Liver (tissue), 8 donors: ENCODE measurements at regions not wholly inside any gene's neighbourhood (a gene's known extent, or its start where the extent isn't known, plus 50 kb on each side); places are given as distances from the start of the nearest gene placed in this dataset.

Experiments
- DNase-seq: peaks from one replicate; pipeline ENCODE4 v3.0.0-alpha.2; 2017; ENCODE audit warnings: low spot score
- H3K27ac ChIP-seq, 2 donors: one replicate each; pipeline ENCODE4 v1.7.0; 2013; ENCODE audit warnings: inconsistent platforms in 2 of 2, low read length in 2 of 2, control low read depth in 1 of 2, low read depth in 1 of 2, mild to moderate bottlenecking in 1 of 2
- H3K27me3 ChIP-seq, 4 donors: one replicate each; pipeline versions ENCODE4 v1.6.1 to v1.7.0; 2013; ENCODE audit warnings: low read length in 3 of 4, inconsistent platforms in 1 of 4, mild to moderate bottlenecking in 1 of 4, moderate library complexity in 1 of 4; ENCODE audit not compliant: control insufficient read depth in 4 of 4, insufficient read depth in 4 of 4
- H3K36me3 ChIP-seq, 4 donors: one replicate each; pipeline versions ENCODE4 v1.6.1 to v1.7.0; 2013; ENCODE audit warnings: low read length in 3 of 4, mild to moderate bottlenecking in 3 of 4, low read depth in 1 of 4, moderate library complexity in 1 of 4; ENCODE audit not compliant: control insufficient read depth in 4 of 4, insufficient read depth in 3 of 4
- H3K4me1 ChIP-seq, 4 donors: one replicate each; pipeline versions ENCODE4 v1.6.1 to v1.7.0; 2013; ENCODE audit warnings: low read length in 3 of 4, mild to moderate bottlenecking in 3 of 4, moderate library complexity in 1 of 4; ENCODE audit not compliant: control insufficient read depth in 4 of 4, insufficient read depth in 4 of 4
- H3K4me3 ChIP-seq, 3 donors: one replicate each; pipeline versions ENCODE4 v1.6.1 to v1.7.0; 2013; ENCODE audit warnings: low read length in 3 of 3, control low read depth in 1 of 3, low read depth in 1 of 3, mild to moderate bottlenecking in 1 of 3
- H3K9ac ChIP-seq, 2 donors: one replicate each; pipeline ENCODE4 v1.7.0; 2013; ENCODE audit warnings: low read length in 2 of 2, mild to moderate bottlenecking in 2 of 2, moderate library complexity in 2 of 2, control low read depth in 1 of 2, low read depth in 1 of 2
- H3K9me3 ChIP-seq, 4 donors: one replicate each; pipeline versions ENCODE4 v1.6.1 to v1.7.0; 2013; ENCODE audit warnings: low read length in 3 of 4; ENCODE audit not compliant: control insufficient read depth in 4 of 4
- CTCF ChIP-seq: fragments of 150-350 bp; IDR thresholded peaks from 2 replicates; pipeline ENCODE4 v1.5.1; 2017; ENCODE audit warnings: improper control_type of control experiment, low read depth, low read length; ENCODE audit not compliant: missing input control
- EGR1 ChIP-seq, 2 donors: IDR thresholded peaks; 2 replicates each; pipeline ENCODE4 v1.6.1; 2016 to 2018; ENCODE audit warnings: antibody characterized with exemption in 2 of 2, low read depth in 2 of 2
- FOXA1 ChIP-seq: IDR thresholded peaks from 2 replicates; pipeline ENCODE4 v1.6.1; 2016; ENCODE audit warnings: antibody characterized with exemption
- GABPA ChIP-seq, 2 donors: IDR thresholded peaks in 1 of 2; conservative IDR thresholded peaks in 1 of 2; 2 replicates each; pipeline ENCODE4 v1.6.1; 2016; ENCODE audit warnings: antibody characterized with exemption in 2 of 2, mild to moderate bottlenecking in 1 of 2, moderate library complexity in 1 of 2
- HNF4A ChIP-seq, 2 donors: conservative IDR thresholded peaks; 2 replicates each; pipeline ENCODE4 v1.6.1; 2016; ENCODE audit warnings: antibody characterized with exemption in 2 of 2, mild to moderate bottlenecking in 2 of 2
- HNF4G ChIP-seq: IDR thresholded peaks from 2 replicates; pipeline ENCODE4 v1.6.1; 2016; ENCODE audit warnings: antibody characterized with exemption
- JUND ChIP-seq, 2 donors: IDR thresholded peaks; 2 replicates each; pipeline ENCODE4 v1.6.1; 2016; ENCODE audit warnings: antibody characterized with exemption in 2 of 2
- NR2F2 ChIP-seq: IDR thresholded peaks from 2 replicates; pipeline ENCODE4 v1.6.1; 2016; ENCODE audit warnings: antibody characterized with exemption
- RAD21 ChIP-seq, 2 donors: IDR thresholded peaks; 2 replicates each; pipeline ENCODE4 v1.6.1; 2016; ENCODE audit warnings: antibody characterized with exemption in 2 of 2, mild to moderate bottlenecking in 2 of 2
- RXRA ChIP-seq, 2 donors: IDR thresholded peaks; 2 replicates each; pipeline ENCODE4 v1.6.1; 2017 to 2018; ENCODE audit warnings: antibody characterized with exemption in 2 of 2, mild to moderate bottlenecking in 1 of 2
- SP1 ChIP-seq: IDR thresholded peaks from 2 replicates; pipeline ENCODE4 v1.6.1; 2018; ENCODE audit warnings: antibody characterized with exemption, mild to moderate bottlenecking
- TAF1 ChIP-seq: conservative IDR thresholded peaks from 2 replicates; pipeline ENCODE4 v1.6.1; 2016; ENCODE audit warnings: antibody characterized with exemption, mild to moderate bottlenecking
- YY1 ChIP-seq: IDR thresholded peaks from 2 replicates; pipeline ENCODE4 v1.6.1; 2016; ENCODE audit warnings: antibody characterized with exemption, mild to moderate bottlenecking
- WGBS: extraction: QIAGEN DNeasy Blood & Tissue Kit; methylation state at CpG from one replicate; pipeline ENCODE4 v1.1.7; 2013; 5-methylcytosine and 5-hydroxymethylcytosine counted together
- TF ChIP-seq, protein P1 (sequence below): IDR thresholded peaks from 2 replicates; pipeline ENCODE4 v1.6.1; 2016; ENCODE audit warnings: antibody characterized with exemption
- TF ChIP-seq, protein P2 (sequence below): IDR thresholded peaks from 2 replicates; pipeline ENCODE4 v1.6.1; 2016; ENCODE audit warnings: antibody characterized with exemption
- TF ChIP-seq, protein P3 (sequence below): IDR thresholded peaks from 2 replicates; pipeline ENCODE4 v1.6.1; 2016; ENCODE audit warnings: antibody characterized with exemption, mild to moderate bottlenecking
- TF ChIP-seq, protein P4 (sequence below): IDR thresholded peaks from 2 replicates; pipeline ENCODE4 v1.6.1; 2016; ENCODE audit warnings: antibody characterized with exemption
- donor health status: healthy.
- donor health status: healthy.
- donor health status: healthy.
- donor health status: healthy.
- donor health status: healthy.

DNA sequence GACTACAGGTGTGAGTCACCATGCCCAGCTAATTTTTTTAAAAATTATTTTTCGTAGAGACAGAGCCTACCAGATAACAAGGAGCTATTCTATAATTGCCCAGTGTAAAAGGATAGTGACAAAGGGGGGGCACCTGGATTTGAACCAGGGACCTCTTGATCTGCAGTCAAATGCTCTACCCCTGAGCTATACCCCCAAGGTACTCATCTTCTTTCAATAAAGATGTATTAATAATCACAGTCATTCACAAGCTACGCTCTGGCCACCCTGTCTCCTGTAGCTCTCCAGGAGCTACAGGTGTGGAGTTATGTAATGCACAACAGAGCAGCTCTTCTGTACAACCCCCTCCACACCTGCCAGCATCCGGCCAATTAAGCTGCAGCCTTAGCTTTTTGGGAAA is 83.5 kb downstream of the ZNF777 start:
- TF ChIP-seq EGR1 (IDR thresholded peaks at IDR 0.05; ENCODE audit: low read depth in 2 of 2), result no peak
- TF ChIP-seq GABPA (IDR thresholded peaks at IDR 0.05 in 1 of 2, conservative IDR thresholded peaks at IDR 0.05 in 1 of 2), result no peak
- TF ChIP-seq RXRA (IDR thresholded peaks at IDR 0.05), result no peak
- no peak for TF ChIP-seq NR2F2
- TF ChIP-seq, protein P1, sequence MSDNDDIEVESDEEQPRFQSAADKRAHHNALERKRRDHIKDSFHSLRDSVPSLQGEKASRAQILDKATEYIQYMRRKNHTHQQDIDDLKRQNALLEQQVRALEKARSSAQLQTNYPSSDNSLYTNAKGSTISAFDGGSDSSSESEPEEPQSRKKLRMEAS, result no peak
- TF ChIP-seq YY1, result no peak
- TF ChIP-seq, protein P2, sequence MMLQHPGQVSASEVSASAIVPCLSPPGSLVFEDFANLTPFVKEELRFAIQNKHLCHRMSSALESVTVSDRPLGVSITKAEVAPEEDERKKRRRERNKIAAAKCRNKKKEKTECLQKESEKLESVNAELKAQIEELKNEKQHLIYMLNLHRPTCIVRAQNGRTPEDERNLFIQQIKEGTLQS, result no peak
- TF ChIP-seq, protein P3, sequence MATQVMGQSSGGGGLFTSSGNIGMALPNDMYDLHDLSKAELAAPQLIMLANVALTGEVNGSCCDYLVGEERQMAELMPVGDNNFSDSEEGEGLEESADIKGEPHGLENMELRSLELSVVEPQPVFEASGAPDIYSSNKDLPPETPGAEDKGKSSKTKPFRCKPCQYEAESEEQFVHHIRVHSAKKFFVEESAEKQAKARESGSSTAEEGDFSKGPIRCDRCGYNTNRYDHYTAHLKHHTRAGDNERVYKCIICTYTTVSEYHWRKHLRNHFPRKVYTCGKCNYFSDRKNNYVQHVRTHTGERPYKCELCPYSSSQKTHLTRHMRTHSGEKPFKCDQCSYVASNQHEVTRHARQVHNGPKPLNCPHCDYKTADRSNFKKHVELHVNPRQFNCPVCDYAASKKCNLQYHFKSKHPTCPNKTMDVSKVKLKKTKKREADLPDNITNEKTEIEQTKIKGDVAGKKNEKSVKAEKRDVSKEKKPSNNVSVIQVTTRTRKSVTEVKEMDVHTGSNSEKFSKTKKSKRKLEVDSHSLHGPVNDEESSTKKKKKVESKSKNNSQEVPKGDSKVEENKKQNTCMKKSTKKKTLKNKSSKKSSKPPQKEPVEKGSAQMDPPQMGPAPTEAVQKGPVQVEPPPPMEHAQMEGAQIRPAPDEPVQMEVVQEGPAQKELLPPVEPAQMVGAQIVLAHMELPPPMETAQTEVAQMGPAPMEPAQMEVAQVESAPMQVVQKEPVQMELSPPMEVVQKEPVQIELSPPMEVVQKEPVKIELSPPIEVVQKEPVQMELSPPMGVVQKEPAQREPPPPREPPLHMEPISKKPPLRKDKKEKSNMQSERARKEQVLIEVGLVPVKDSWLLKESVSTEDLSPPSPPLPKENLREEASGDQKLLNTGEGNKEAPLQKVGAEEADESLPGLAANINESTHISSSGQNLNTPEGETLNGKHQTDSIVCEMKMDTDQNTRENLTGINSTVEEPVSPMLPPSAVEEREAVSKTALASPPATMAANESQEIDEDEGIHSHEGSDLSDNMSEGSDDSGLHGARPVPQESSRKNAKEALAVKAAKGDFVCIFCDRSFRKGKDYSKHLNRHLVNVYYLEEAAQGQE, result no peak
- no peak for TF ChIP-seq RAD21 (IDR thresholded peaks at IDR 0.05)
- no peak for TF ChIP-seq JUND (IDR thresholded peaks at IDR 0.05)
- TF ChIP-seq, protein P4, sequence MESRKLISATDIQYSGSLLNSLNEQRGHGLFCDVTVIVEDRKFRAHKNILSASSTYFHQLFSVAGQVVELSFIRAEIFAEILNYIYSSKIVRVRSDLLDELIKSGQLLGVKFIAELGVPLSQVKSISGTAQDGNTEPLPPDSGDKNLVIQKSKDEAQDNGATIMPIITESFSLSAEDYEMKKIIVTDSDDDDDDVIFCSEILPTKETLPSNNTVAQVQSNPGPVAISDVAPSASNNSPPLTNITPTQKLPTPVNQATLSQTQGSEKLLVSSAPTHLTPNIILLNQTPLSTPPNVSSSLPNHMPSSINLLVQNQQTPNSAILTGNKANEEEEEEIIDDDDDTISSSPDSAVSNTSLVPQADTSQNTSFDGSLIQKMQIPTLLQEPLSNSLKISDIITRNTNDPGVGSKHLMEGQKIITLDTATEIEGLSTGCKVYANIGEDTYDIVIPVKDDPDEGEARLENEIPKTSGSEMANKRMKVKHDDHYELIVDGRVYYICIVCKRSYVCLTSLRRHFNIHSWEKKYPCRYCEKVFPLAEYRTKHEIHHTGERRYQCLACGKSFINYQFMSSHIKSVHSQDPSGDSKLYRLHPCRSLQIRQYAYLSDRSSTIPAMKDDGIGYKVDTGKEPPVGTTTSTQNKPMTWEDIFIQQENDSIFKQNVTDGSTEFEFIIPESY, result no peak
- TF ChIP-seq HNF4G, result no peak
- H3K27ac ChIP-seq, result no peak overlapping the region
- no peaks in the 10 kb centered on the region for H3K27me3 ChIP-seq
- no peaks in the 10 kb centered on the region for H3K4me1 ChIP-seq
- H3K9ac ChIP-seq, result no peak overlapping the region
- no peak for DNase-seq
- no peak overlapping the region for H3K4me3 ChIP-seq
- no peaks in the 10 kb centered on the region for H3K36me3 ChIP-seq
- 90% methylated on average over 3 of the region's 3 CpGs for WGBS
- H3K9me3 ChIP-seq, result peaks cover 4 to 19% (median 10%) of the 10 kb centered on the region in 4 donors

- Histone ChIP-seq H3K27ac (no peak overlapping the region), H3K9ac (no peak overlapping the region), H3K4me1 (no peaks in the 10 kb centered on the region), H3K9me3 (peaks cover 3 to 11% (median 7%) of the 10 kb centered on the region in 4 donors), H3K36me3 (no peaks in the 10 kb centered on the region), H3K4me3 (no peak overlapping the region), H3K27me3 (no peaks in the 10 kb centered on the region)
- WGBS, result 84% methylated on average over 1 of the region's 1 CpG
- no peak for DNase-seq
- TF ChIP-seq HNF4A (conservative IDR thresholded peaks at IDR 0.05), result no peak
- TF ChIP-seq GABPA (IDR thresholded peaks at IDR 0.05 in 1 of 2, conservative IDR thresholded peaks at IDR 0.05 in 1 of 2), result no peak
- no peak for TF ChIP-seq NR2F2
- TF ChIP-seq, protein P2, result no peak
- TF ChIP-seq, protein P3, result no peak
- TF ChIP-seq YY1, result no peak
- no peak for TF ChIP-seq CTCF
- no peak for TF ChIP-seq JUND (IDR thresholded peaks at IDR 0.05)
- TF ChIP-seq RAD21 (IDR thresholded peaks at IDR 0.05), result no peak
- no peak for TF ChIP-seq SP1
- TF ChIP-seq, protein P1, result no peak
- no peak for TF ChIP-seq RXRA (IDR thresholded peaks at IDR 0.05)
- TF ChIP-seq HNF4G, result no peak
- TF ChIP-seq FOXA1, result no peak
- no peak for TF ChIP-seq TAF1
Measured at GRCh38 chr7:149379625-149380024, 81.2 kb downstream of the ZNF777 start.
